HG02840 (cell line): ENCODE measurements at regions not wholly inside any gene's neighbourhood (a gene's known extent, or its start where the extent isn't known, plus 50 kb on each side); places are given as distances from the start of the nearest gene placed in this dataset.
A peak's percentile ranks its signal among the peaks of the same experiment; 100 is the strongest.

Experiments used
- ATAC-seq: cut with Tn5 transposase; IDR thresholded peaks from one replicate; pipeline ENCODE4 v1.9.1; 2021; ENCODE audit warnings: mild to moderate bottlenecking, moderate library complexity, moderate number of reproducible peaks; ENCODE audit not compliant: unreplicated experiment, low FRiP score

DNA sequence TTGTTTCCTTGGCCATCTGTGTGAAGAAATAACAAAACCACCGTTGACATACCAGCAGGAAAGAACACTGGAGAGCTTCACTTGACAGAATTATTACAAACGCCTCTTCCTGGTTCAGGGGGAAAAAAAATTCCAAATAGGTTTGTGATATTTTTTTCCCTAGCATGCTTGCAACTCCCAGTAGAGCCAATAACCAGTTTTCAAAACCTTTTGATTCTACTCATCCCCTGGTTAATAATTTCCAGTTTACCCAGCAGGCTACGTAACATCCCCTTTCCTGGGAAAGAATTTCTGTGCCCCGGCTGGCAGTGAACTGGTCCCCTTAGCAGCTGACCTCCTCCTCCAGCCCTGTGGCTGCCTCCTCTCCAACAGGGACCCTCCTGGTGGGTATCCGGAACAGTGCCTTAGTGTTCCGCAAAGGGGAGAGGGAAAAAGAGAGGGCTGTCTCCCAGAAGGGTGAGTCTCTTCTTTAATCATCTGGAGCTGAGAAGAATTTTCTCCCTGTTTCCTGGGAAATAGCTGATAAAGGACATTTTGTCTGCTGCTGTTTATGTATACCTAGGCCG is 72.8 kb upstream of the BOD1 start:
- ATAC-seq = no peak

DNA sequence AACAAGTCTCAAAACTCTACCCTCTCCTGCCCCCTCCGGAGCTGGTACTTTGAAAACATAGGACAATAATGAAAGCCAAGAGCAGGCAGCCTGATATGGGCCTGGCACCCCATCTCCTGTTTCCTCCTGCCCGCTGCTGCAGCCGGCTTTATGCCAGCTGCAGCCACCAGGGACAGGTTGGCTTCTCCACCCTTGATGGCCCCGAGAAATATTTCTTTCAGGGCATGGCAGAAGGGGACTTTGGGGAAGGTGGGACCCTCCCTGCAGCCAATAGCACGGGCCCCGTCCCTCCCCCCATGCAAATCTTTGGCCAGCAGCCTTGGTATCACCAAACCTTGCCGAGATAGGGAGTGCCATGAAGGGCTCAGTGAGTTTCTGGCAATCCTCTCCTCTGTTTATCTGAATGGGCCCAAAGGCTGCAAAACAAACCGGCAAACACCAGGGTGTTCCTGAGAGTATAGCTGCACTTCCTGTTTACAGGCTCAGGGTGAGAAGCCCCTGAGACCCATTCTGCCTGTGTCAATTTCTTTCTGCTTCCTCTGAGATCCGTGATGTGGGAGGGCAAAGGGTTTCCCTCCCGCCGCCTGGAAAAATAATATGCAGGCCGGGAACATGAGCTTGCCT is 73.4 kb upstream of the BOD1 start:
- no peak for ATAC-seq

DNA sequence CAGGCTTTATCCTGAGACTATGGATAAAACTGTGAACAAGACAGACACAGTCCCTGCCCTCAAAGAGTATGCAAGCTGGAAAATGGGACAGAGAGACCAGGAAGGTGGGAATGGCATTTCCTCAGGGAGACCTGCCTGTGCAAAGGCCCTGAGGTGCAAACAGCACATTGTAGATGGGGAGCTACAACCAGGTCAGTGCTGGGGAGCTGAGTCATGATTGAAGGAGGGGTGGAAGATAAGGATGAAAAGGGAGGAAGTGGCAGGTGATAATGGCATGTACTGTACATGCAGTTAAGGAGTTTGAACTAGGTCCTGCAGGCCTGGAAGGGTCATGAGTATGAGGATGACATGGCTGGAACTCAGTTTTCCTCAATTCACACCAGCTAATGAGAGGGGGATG is 75.5 kb upstream of the BOD1 start:
- ATAC-seq = no peak

DNA sequence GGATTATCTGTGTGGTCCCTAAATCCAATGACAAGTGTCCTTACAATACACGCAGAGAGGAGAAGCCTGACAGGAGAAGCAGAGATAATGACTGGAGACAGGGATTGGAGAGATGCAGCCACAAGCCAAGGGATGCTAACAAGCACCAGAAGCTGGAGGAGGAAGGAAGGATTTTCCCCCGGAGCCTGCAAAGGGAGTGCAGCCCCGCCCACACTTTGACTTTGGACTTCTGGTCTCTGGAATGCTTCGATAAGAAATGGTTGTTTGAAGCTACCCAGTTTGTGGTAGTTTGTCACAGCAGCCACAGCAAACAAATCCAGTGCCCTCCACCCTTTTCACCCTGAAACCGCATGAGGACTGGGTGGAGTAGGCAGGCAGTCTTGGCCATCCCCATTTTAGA is 77.2 kb upstream of the BOD1 start:
- no peak for ATAC-seq

DNA sequence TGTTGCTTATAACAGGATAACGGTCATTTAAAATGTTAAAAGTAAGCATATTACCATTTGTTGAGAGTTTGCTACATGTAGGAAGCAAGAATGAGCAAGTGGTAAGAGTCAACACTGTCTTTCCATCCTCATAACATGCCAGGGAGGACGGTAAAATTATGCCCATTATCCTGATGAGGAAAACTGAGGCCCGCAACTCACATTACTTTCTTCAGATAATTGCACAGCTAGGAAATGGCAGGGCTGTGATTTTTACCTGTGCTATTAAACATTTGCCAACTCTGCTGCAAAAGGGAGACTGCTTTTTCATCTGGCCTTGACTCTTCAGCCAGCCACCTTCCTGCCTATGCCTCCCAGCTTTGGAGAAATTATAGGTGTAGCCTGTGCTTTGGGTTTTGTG is 79.8 kb upstream of the BOD1 start:
- ATAC-seq = no peak

DNA sequence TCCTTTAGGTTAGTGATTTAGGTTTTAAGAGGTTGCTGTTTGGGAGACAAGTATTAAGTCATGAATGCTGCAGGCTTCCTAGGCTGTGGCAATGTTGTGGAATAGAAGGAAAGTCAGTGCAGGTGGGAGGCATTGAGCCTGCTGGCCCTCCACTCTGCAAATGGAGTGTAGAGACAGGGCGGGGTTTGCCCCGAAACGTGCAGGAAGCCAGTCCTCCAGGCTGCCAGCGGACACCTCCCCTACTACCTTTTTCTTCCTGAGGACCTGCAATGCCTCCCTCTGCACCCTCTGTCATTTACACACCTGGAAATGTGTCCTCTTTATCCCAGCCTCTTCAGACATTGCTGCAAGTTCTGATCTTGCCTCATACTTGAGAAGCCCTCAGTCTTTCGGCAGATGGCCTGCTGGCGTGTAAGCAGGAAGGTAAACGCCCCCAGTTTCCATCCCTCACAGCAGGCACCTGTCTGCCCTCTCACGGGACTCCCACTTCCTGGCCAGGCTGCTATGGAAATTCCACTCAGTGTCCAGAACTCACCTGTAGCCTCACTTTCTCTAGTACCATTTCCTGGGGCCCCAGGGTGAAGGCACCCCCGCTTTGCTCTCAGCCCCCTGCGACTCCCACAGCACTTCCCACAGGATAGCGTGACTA is 81.6 kb upstream of the BOD1 start:
- no peak for ATAC-seq

DNA sequence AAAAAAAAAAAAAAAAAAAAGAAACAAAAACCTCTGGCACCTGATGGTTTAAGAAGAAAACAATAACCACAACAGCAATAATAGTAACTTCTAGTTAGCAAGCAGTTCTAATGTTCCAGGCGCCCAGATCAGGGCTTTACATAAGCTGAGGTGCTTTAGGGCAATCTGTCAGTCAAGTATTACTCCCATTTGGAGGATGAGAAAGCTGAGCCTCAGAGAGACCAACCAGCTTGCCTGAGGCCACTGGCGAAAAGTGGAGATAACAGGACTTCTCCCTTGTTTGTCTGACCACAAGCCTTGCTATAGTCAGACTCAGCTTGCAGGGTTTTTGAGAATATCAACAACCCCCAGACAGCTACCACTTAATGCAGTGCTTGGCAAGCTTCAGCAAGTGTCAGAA is 83.5 kb upstream of the BOD1 start:
- ATAC-seq = no peak

DNA sequence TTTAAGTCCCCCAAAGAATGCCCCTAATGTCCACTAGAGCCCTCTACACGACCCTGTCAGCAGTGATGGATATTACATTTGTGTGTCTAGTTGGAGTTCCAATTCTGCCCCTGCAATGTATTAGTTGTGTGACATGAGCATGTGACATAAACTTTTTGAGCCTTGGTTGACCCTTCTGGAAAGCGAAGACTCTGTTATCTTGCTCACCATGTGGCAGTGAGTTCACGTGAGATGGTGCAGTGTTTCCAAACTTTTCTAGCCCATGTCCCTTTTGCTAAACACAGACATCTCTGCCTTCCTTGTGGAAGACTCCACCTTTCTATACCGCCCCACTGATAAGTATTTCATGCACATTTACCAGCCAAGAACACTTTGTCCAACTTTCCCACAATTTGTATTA is 87.0 kb upstream of the BOD1 start:
- no peak for ATAC-seq

DNA sequence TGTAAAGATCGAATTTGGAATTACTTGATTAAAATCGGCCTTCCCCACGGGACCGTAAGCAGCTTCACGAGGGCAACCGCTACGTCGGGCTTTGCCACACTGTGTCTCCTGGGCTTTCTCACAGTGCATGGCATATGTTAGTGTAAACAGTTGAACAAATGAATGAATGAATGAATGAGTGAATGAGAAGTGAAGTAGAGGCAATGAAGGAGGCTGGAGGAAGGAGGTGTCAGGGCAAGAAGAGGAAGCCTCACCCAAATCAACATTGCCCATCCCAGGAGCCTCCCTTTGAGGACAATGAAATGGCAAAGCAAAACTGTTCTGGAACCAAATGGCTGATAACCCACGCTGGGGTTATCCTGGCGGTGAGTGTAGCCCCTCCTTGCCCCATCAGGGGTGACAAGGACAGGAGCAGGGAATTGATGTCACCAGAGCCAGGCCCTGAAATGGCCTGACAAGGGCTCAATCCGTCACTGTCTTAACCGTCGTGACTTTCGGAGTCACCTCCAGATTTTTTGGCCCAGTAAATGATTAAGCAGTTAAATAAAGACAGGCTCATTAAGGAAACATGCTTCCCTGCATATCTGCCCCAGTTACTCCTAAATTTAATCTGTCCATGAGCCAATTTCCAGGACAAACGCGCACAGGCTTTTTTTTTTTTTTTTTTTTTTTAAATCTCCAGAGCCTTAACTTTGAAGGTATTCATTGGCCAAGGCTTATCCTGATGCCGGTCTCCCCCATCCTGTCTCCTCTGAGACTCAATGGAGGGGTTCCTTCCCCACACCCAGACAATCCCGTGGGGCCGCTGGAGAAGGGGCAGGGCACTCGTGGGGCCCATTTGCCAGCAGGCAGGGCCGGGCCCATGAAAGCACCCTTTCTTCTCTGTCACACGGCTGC is 88.4 kb upstream of the BOD1 start:
- ATAC-seq = no peak

DNA sequence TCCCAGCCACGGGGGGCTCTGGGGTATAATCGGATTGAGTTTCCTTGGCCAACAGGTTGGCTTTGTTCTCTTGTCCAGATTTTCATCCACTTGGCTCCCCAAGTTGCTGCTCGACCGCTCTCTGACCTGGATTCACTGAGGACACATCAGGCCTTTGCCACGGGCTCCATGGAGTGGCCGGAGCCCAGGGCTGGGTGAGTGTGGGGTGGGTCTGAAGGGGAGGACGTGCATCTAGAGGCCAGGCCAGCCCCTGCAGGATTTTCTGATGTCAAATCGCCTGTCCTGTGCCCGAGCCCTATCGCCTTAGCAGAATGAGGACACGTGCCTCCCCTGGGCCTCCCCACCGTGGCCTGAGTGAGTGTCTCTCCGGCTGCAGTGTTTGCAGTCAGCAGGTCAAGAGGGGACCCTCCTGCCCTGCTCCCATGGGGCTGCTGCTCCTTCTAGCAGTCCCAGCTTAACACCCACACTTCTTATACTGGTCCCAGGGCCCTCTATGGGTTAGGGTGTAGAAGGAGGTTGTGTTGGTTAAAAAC is 89.1 kb upstream of the BOD1 start:
- no peak for ATAC-seq

DNA sequence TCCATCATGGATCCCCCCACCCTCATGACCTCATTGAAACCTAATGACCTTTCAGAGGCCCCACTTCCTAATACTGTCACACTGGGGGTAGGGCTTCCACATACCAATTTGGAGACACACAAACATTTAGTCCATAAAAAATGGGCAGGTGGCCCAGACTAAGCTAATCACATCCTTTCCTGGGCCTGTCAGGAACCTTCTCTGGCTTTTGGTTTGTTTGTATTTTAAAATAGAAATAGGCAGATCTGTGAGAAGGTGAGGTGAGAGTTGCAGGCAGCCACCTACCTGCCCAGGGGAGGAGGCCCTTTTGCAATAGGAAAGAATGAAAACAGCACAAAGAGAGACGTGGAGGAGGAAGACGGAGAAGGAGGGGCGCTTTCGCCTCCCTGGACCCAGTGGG is 90.2 kb upstream of the BOD1 start:
- no peak for ATAC-seq

DNA sequence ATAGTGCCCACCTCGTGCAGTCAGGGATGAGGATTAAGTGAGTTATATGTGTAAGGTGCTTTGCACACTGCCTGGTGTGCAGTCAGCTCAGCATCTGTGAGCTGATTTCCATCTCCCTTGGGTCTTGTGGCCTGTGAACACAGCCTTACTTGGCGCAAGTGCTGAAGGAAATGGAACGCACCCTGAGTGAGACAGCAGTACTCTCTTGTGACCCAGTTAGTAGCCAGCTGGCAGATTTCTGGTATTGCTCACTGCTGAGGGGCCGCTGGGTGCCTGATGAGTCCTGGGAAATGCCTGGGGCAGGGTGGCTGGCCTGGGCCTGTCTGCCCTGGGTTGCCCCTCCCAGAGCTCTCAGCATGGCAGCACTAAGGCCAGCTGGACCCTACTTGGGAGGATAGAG is 90.9 kb upstream of the BOD1 start:
- peak; percentile 78 for ATAC-seq

DNA sequence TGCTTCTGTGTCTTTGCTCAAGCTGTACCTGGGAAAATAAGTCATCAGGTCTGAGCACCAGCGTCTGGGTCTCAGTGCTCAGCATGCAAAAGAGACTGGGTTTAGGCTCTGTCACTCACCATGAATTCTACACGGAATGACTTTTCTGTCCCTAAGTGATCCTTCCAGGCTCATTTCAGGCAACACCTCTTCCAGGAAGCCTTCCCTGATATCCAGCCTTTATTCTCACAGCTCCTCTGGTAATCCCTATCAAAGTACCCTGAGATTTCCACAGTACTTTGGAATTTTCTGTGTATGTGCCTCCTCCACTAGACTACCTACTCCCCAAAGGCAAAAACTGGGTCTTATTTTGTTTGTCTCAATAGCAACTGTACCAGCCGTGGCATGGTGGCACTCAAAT is 92.7 kb upstream of the BOD1 start:
- no peak for ATAC-seq

DNA sequence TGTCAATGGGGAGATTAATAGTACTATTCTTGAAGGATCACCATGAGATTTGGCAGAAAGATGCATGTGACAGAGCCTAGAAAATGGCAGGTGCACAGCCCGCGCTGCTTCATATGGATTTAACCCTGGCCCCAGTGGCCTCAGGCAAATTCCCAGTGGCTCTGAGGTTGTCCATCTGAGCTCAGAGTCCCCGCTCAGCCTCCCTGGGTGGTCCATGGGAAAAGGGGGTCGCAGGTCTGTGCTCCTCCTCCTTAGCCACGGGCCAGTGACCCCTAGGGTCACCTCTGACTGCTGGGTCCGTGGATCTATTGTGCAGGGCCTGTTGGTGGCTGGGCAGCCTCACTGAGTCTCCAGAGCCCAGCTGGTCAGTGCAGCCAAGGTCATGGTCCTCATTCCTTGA is 93.3 kb upstream of the BOD1 start:
- no peak for ATAC-seq

DNA sequence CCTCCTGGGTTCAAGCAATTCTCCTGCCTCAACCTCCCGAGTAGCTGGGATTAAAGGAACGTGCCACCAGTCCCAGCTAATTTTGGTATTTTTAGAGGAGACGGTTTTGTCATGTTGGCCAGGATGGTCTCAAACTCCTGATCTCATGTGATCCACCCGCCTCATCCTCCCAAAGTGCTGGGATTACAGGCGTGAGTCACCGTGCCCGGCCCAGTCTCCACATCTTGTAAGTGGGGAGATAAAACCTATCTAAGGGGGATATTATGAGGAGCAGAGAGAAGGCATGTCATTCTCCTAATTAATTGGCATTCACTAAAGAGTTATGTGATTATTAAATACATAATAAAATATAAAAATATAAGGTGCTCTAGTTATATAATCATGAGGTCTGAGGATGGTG is 94.1 kb upstream of the BOD1 start:
- ATAC-seq = no peak

DNA sequence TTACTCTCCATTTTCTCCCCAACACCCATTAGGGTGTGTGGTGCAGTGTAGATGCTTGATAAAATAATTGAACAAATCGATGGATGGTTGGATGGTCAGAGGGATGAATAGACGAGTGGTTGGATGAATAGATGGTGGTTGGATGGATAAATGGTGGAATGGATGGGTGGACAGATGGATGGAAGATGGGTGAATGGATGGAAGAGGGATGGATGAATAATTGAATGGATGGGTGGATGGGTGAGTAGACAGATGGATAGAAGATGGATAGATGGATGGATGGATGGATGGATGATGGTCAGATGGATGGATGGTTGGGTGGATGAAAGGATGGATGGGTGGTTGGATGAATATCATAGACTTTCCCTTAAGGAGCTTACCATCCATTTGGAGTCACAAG is 95.0 kb upstream of the BOD1 start:
- ATAC-seq = no peak

DNA sequence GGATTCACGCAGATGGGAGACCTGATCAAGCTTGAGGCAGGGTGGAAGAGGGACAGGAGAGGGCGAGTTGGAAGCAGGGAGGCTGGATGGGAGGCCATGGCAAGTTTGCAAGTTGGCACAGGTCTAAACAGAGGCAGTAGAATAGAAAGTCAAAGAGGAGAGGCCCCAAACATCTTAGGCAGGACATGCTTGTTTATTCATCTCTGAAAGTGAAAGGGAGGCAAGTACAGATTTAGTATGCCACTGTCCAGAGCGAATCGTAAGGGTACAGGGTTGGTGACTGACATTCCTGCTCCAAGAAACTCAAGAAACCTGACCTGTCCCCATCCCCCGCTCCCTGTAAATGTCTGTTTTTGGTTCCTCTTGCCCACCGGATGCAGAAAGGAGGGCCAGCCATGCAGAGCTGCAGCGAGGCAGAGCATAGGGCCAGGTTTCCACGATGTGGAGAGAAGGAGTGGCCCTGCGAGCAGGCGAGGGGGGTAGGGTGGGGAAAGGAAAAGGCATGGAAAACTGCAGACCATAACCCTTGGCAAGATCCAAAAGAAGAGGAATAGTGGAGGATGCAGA is 96.2 kb upstream of the BOD1 start:
- ATAC-seq = no peak

DNA sequence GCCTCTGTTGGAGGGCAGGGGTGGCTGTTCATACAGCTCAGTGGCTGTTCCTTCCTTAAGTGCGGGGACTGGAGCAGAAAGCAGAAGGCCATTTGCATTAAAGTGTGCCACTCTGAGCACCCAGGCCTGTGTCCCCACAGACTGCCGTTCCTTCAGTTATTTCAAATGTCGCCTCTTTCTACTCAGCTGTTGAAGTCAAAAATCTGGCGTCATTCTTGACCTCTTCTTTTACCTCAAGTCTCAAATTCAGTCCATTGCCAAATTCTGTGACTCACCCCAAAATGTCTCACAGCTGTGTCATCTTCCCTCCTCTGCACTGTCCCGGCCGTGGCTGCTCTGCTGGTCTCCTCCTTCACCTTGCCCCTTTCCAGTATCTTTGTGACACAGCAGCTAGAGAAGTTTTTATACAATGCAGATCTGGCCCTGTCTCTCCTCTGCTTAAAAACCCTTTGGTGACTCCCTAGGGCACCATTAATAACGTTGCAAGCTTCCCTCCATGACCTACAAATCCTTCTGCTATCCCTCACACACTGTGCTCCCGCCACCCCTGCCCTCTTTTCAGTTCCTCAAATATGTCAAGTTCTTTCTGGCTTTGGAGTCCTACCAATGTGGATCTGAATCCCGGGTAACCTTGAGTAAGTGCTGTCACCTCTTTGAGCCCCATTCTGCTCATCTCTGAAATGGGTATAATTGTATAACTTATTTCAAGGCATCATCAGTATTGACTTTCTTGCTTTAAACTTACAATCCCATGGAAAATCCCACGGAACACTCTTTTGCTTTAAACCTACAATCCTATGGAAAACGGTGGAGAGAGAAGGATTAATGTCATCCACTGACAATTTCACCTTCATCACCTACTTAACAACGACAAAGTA is 98.3 kb upstream of the BOD1 start:
- ATAC-seq = no peak

DNA sequence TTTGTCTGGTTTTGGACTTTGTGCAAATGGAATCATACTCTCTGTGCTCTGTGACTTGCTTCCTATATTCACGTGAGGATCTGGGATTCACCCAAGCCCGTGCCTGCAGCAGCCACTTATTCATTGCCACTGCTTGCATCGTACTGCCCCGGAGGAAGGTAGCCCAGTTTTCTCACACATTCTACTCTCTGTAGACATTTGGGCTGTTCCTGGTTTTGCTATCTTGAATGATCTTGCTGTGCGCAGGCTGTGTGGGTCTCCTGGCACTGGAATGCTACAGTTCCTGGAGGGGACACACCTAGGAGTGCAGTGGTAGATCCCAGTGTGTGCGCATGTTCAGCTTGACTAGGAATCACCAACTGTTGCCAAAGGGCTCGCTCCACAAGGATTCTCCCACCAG is 99.2 kb upstream of the BOD1 start:
- no peak for ATAC-seq
